ENCODE measurements at regions not wholly inside any gene's neighbourhood (a gene's known extent, or its start where the extent isn't known, plus 50 kb on each side); places are given as distances from the start of the nearest gene placed in this dataset.

- TF ChIP-seq, protein P1, sequence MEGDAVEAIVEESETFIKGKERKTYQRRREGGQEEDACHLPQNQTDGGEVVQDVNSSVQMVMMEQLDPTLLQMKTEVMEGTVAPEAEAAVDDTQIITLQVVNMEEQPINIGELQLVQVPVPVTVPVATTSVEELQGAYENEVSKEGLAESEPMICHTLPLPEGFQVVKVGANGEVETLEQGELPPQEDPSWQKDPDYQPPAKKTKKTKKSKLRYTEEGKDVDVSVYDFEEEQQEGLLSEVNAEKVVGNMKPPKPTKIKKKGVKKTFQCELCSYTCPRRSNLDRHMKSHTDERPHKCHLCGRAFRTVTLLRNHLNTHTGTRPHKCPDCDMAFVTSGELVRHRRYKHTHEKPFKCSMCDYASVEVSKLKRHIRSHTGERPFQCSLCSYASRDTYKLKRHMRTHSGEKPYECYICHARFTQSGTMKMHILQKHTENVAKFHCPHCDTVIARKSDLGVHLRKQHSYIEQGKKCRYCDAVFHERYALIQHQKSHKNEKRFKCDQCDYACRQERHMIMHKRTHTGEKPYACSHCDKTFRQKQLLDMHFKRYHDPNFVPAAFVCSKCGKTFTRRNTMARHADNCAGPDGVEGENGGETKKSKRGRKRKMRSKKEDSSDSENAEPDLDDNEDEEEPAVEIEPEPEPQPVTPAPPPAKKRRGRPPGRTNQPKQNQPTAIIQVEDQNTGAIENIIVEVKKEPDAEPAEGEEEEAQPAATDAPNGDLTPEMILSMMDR (IDR thresholded peaks at IDR 0.05) = no peak
- no peak for TF ChIP-seq POLR2A (IDR thresholded peaks at IDR 0.05)
Observed at GRCh38 chr11:110366291-110366690, 63.5 kb upstream of the FDX1 start.
